Mucosa of rectum (tissue), 2 donors: ENCODE measurements at regions not wholly inside any gene's neighbourhood (a gene's known extent, or its start where the extent isn't known, plus 50 kb on each side); places are given as distances from the start of the nearest gene placed in this dataset.

Experiments
- H3K27ac ChIP-seq, 2 donors: one replicate each; pipeline ENCODE4 v1.7.0; 2013; ENCODE audit warnings: inconsistent platforms in 2 of 2, low read depth in 2 of 2, low read length in 2 of 2
- H3K27me3 ChIP-seq, 2 donors: one replicate each; pipeline ENCODE4 v1.7.0; 2013; ENCODE audit warnings: low read length in 2 of 2; ENCODE audit not compliant: control insufficient read depth in 2 of 2, insufficient read depth in 2 of 2
- H3K36me3 ChIP-seq, 2 donors: one replicate each; pipeline ENCODE4 v1.7.0; 2013; ENCODE audit warnings: low read length in 2 of 2; ENCODE audit not compliant: control insufficient read depth in 2 of 2, insufficient read depth in 2 of 2
- H3K4me1 ChIP-seq, 2 donors: one replicate each; pipeline ENCODE4 v1.7.0; 2013; ENCODE audit warnings: low read length in 2 of 2, mild to moderate bottlenecking in 1 of 2; ENCODE audit not compliant: control insufficient read depth in 2 of 2, insufficient read depth in 2 of 2
- H3K4me3 ChIP-seq, 2 donors: one replicate each; pipeline ENCODE4 v1.7.0; 2013; ENCODE audit warnings: low read length in 2 of 2
- H3K9ac ChIP-seq, 2 donors: one replicate each; pipeline ENCODE4 v1.7.0; 2013; ENCODE audit warnings: low read length in 2 of 2, low read depth in 1 of 2, mild to moderate bottlenecking in 1 of 2
- H3K9me3 ChIP-seq, 2 donors: one replicate each; pipeline ENCODE4 v1.7.0; 2013; ENCODE audit warnings: low read length in 2 of 2; ENCODE audit not compliant: control insufficient read depth in 2 of 2
- donor health status: healthy.
- donor health status: Normal muscosa, but diverticular disease.

GRCh38 chr14:83923842-83924241, 1606.1 kb upstream of the FLRT2 start:
- Histone ChIP-seq H3K4me1 (no peaks in the 10 kb centered on the region), H3K9me3 (peaks cover 2 to 8% of the 10 kb centered on the region in 2 donors), H3K27me3 (no peaks in the 10 kb centered on the region), H3K36me3 (no peaks in the 10 kb centered on the region), H3K4me3 (no peak overlapping the region), H3K27ac (no peak overlapping the region), H3K9ac (no peak overlapping the region)

- no peaks in the 10 kb centered on the region for H3K4me1 ChIP-seq
- no peak overlapping the region for H3K9ac ChIP-seq
- H3K27ac ChIP-seq, result no peak overlapping the region
- H3K9me3 ChIP-seq, result peaks cover 2 to 8% of the 10 kb centered on the region in 2 donors
- H3K4me3 ChIP-seq, result no peak overlapping the region
- no peaks in the 10 kb centered on the region for H3K27me3 ChIP-seq
- H3K36me3 ChIP-seq, result no peaks in the 10 kb centered on the region
Observed at GRCh38 chr14:83924259-83924658, 1605.7 kb upstream of the FLRT2 start.

GRCh38 chr14:83940253-83940652, 1589.7 kb upstream of the FLRT2 start:
- no peak overlapping the region for H3K27ac ChIP-seq
- H3K27me3 ChIP-seq, result no peaks in the 10 kb centered on the region
- H3K36me3 ChIP-seq, result no peaks in the 10 kb centered on the region
- H3K4me3 ChIP-seq, result no peak overlapping the region
- no peak overlapping the region for H3K9ac ChIP-seq
- no peaks in the 10 kb centered on the region for H3K4me1 ChIP-seq
- H3K9me3 ChIP-seq, result no peaks in the 10 kb centered on the region

GRCh38 chr14:83958359-83958758, 1571.6 kb upstream of the FLRT2 start:
- Histone ChIP-seq H3K4me3 (no peak overlapping the region), H3K27me3 (no peaks in the 10 kb centered on the region), H3K4me1 (no peaks in the 10 kb centered on the region), H3K9ac (no peak overlapping the region), H3K36me3 (no peaks in the 10 kb centered on the region), H3K9me3 (peaks cover 0 to 2% of the 10 kb centered on the region in 2 donors), H3K27ac (no peak overlapping the region)

GRCh38 chr14:83960832-83961512, 1569.0 kb upstream of the FLRT2 start:
- Histone ChIP-seq H3K4me1 (no peaks in the 10 kb centered on the region), H3K27ac (no peak overlapping the region), H3K9ac (no peak overlapping the region), H3K36me3 (no peaks in the 10 kb centered on the region), H3K9me3 (peaks cover 0 to 2% of the 10 kb centered on the region in 2 donors), H3K27me3 (no peaks in the 10 kb centered on the region), H3K4me3 (no peak overlapping the region)

GRCh38 chr14:83969998-83970397, 1559.9 kb upstream of the FLRT2 start:
- peaks cover 0 to 5% of the 10 kb centered on the region in 2 donors for H3K9me3 ChIP-seq
- no peak overlapping the region for H3K9ac ChIP-seq
- no peaks in the 10 kb centered on the region for H3K27me3 ChIP-seq
- no peaks in the 10 kb centered on the region for H3K36me3 ChIP-seq
- no peak overlapping the region for H3K4me3 ChIP-seq
- H3K4me1 ChIP-seq, result no peaks in the 10 kb centered on the region
- H3K27ac ChIP-seq, result no peak overlapping the region

GRCh38 chr14:83972631-83973030, 1557.3 kb upstream of the FLRT2 start:
- no peak overlapping the region for H3K9ac ChIP-seq
- no peaks in the 10 kb centered on the region for H3K27me3 ChIP-seq
- H3K9me3 ChIP-seq, result peaks cover 0 to 5% of the 10 kb centered on the region in 2 donors
- no peaks in the 10 kb centered on the region for H3K36me3 ChIP-seq
- H3K4me1 ChIP-seq, result no peaks in the 10 kb centered on the region
- no peak overlapping the region for H3K27ac ChIP-seq
- no peak overlapping the region for H3K4me3 ChIP-seq

- H3K27me3 ChIP-seq, result no peaks in the 10 kb centered on the region
- no peak overlapping the region for H3K9ac ChIP-seq
- no peaks in the 10 kb centered on the region for H3K4me1 ChIP-seq
- H3K4me3 ChIP-seq, result no peak overlapping the region
- no peaks in the 10 kb centered on the region for H3K36me3 ChIP-seq
- no peak overlapping the region for H3K27ac ChIP-seq
- peaks cover 0 to 5% of the 10 kb centered on the region in 2 donors for H3K9me3 ChIP-seq
Observed at GRCh38 chr14:83974647-83975163, 1555.2 kb upstream of the FLRT2 start.

GRCh38 chr14:83975435-83975834, 1554.5 kb upstream of the FLRT2 start:
- H3K36me3 ChIP-seq, result no peaks in the 10 kb centered on the region
- no peak overlapping the region for H3K27ac ChIP-seq
- H3K9me3 ChIP-seq, result peaks cover 0 to 5% of the 10 kb centered on the region in 2 donors
- no peaks in the 10 kb centered on the region for H3K4me1 ChIP-seq
- no peak overlapping the region for H3K9ac ChIP-seq
- H3K4me3 ChIP-seq, result no peak overlapping the region
- H3K27me3 ChIP-seq, result no peaks in the 10 kb centered on the region

- H3K9me3 ChIP-seq, result peaks cover 0 to 5% of the 10 kb centered on the region in 2 donors
- no peak overlapping the region for H3K27ac ChIP-seq
- no peaks in the 10 kb centered on the region for H3K27me3 ChIP-seq
- no peaks in the 10 kb centered on the region for H3K36me3 ChIP-seq
- H3K4me3 ChIP-seq, result no peak overlapping the region
- no peaks in the 10 kb centered on the region for H3K4me1 ChIP-seq
- no peak overlapping the region for H3K9ac ChIP-seq
Observed at GRCh38 chr14:83975841-83976770, 1553.8 kb upstream of the FLRT2 start.
